T-helper 17 cell (primary cell): ENCODE measurements at regions not wholly inside any gene's neighbourhood (a gene's known extent, or its start where the extent isn't known, plus 50 kb on each side); places are given as distances from the start of the nearest gene placed in this dataset.
"Not testable (repeated sequence)": the region's sequence is repeated elsewhere in the genome, so short reads cannot be mapped to it uniquely, and the experiment has no call there.

Experiments
- ATAC-seq: fragments of 150-1000 bp; cut with Tn5 transposase; 2 replicates; pipeline ENCODE4 v1.10.0; 2021; ENCODE audit warnings: mild to moderate bottlenecking, moderate library complexity
- DNase-seq, 3 donors: peaks; one replicate each; pipeline versions ENCODE4 v3.0.0 to v3.0.0-alpha.2; 2020 to 2021
- H3K9me3 ChIP-seq: one replicate; pipeline ENCODE4 v1.7.0; 2013; ENCODE audit warnings: low read length, mild to moderate bottlenecking; ENCODE audit not compliant: control insufficient read depth, poor library complexity, severe bottlenecking
- H3K27ac Mint-ChIP-seq: one replicate; pipeline ENCODE4 v1.8.0; 2022; ENCODE audit warnings: mild to moderate bottlenecking, moderate library complexity, mixed read lengths
- H3K27me3 Mint-ChIP-seq: one replicate; pipeline ENCODE4 v1.8.0; 2022; ENCODE audit warnings: mixed read lengths
- H3K36me3 Mint-ChIP-seq: one replicate; pipeline ENCODE4 v1.8.0; 2022; ENCODE audit warnings: low read depth, mixed read lengths
- H3K4me1 Mint-ChIP-seq: one replicate; pipeline ENCODE4 v1.8.0; 2022; ENCODE audit warnings: mild to moderate bottlenecking, mixed read lengths
- H3K4me3 Mint-ChIP-seq: one replicate; pipeline ENCODE4 v1.8.0; 2022; ENCODE audit warnings: mild to moderate bottlenecking, moderate library complexity, mixed read lengths

DNA sequence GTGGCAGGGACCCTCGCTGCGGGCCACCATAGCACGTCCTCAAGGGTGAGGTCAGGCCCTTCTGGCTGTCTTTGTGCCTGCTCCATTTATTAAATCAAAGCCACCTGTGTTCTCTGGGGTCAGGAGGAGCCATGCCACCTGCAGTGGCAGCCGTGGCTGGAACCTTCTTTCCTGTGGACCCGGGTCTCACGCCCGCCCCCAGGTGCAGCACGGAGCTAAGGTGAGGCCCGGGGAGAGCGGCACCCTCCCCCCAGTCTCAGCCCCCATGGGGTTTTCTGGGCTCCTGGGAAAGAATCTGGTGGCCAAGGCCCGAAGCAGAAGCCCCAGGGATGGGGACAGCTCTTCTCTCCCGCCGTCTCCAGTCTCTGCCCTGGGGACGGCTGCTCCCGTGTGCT lies 195.4 kb downstream of the LAT start:
- not testable (repeated sequence) for H3K4me1 Mint-ChIP-seq, H3K27ac Mint-ChIP-seq, H3K27me3 Mint-ChIP-seq, H3K9me3 ChIP-seq, DNase-seq, H3K36me3 Mint-ChIP-seq, ATAC-seq, H3K4me3 Mint-ChIP-seq

DNA sequence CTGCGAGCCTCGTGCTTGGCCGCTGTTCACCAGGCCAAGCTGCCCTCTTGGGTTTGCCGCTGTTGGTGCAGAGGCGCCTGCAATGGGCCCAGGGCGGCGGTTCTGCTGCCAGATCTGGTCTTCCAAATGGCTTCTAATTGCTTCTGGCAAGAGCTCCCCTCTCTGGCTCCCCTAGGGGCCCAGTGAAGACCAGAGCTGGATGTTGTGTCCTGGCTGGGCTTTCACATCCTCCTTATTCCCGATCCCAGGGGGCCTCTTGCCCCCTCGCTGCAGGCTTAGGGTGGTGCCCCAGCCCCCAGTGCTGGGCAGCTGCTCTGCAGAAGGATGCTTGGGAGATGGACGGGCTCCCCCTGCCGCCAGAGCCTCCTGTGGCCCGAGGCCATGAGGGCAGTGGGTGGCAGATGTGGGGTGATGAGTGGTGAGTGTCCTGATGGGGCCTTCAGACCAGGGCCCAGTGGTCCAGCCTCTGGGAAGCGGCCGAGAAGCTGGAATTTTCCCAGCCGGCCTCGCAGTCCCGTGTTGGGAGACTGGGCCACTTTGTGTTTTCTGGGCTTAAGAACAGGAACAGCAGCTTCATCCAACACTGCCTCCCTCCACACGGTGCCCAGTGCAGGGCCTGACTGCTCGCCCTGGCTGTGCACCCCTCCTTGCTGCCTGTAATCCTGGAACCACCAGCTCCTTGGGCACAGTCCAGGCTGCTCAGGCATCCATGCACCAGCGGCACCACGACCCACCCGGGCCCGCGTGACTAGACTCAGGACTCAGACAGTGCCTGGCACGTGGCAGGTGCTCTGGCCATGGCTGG lies 194.8 kb downstream of the LAT start:
- H3K36me3 Mint-ChIP-seq, H3K27me3 Mint-ChIP-seq, H3K27ac Mint-ChIP-seq, H3K9me3 ChIP-seq, DNase-seq, H3K4me1 Mint-ChIP-seq, ATAC-seq, H3K4me3 Mint-ChIP-seq: not testable (repeated sequence)

DNA sequence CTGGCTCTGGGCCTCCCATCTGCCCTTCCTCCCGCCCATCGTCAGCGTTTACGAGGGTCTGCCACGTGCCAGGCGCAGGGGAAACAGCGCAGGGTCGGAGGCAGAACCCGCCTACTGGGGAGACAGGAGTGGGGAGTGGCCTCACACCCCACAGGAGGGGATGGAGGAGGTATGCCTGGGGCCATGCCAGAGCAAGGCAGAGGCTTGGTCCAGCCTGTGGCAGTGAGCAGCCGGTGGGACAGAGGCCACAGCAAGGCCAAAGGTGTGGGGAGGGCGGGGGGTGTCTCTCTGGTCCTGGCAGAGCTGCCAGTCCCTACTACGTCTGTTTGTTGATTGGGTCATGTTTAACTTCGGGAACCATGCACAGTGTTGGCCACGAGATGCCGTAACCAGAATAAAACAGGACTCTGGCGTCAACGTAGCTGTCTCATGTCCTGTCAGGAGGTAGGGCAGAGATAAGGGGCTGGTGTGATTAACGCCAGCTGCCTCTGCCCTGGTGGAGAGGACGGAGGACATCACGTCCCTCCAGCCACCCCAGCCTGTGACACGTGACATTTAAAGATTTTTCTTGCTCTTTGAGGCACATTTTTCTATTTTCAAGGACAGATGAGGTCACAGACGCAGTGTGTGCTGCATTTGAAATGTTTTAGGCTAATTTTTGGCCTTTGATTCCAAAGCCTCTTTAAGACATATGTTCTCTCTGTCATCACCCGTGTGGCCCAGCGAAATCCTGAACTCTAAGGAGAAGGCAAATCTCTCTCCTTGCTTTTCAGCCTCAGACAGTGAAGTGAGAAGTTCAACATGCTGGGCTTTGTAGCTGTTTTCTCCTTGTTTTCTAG lies 193.3 kb downstream of the LAT start:
- H3K4me1 Mint-ChIP-seq, H3K36me3 Mint-ChIP-seq, H3K9me3 ChIP-seq, DNase-seq, ATAC-seq, H3K27me3 Mint-ChIP-seq, H3K4me3 Mint-ChIP-seq, H3K27ac Mint-ChIP-seq: not testable (repeated sequence)

DNA sequence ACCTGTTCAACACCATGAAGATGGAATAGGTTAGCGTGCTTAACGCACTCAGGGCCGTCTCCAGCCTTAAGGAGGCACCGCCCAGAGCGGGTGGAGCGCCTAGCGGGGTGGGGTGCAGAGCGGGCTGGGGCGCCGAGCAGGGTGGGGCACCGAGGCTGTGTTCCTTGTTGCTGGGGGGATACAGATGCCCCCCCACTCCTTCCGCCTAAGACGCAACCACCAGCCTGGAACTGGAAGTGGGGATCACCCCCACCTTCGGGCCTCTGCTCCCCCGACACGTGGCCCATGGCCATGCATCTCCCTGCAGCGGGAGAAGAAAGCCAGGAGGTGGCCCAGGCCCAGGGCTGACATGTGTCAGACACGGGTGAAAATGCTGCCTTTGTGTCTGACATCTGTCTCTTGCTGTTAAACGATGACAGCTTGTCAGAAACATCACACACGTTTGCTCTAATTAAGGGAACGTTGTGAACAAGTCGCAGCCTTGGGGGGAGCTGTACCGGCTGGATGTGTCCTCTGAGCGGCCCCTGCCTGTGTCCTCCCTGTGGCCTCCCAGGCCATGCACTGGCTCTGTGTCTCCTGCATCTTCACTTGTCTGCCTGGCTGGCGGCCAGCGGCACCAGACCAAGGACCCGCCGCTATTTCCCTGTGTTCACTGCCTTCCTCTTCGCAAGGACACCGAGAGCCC lies 192.5 kb downstream of the LAT start:
- DNase-seq, H3K4me3 Mint-ChIP-seq: not testable (repeated sequence)

DNA sequence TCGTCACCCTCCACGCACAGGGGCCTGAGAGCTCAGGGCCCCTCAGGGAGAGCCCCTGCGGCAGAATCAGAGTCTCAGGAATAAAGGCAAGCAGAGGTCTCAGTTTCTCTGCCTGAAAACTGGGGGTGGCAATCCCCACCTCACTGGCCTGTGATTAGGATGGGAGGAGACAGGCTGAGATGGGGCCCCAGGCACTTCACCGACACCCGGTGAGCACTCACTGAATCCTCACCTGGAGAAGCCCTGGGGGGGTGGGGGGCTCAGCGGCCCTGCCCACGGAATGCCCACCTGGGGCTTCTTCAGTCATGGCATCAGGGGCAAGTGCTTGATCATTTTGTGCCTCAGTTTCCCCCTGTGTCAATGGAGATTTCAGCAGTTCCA lies 192.0 kb downstream of the LAT start:
- H3K36me3 Mint-ChIP-seq, H3K27ac Mint-ChIP-seq, H3K9me3 ChIP-seq, DNase-seq, H3K4me3 Mint-ChIP-seq, H3K27me3 Mint-ChIP-seq, ATAC-seq, H3K4me1 Mint-ChIP-seq: not testable (repeated sequence)

More for the DNA sequence above, 192.5 kb downstream of the LAT start:
- H3K27ac Mint-ChIP-seq, H3K9me3 ChIP-seq, H3K4me1 Mint-ChIP-seq, H3K27me3 Mint-ChIP-seq, ATAC-seq, H3K36me3 Mint-ChIP-seq: not testable (repeated sequence)

DNA sequence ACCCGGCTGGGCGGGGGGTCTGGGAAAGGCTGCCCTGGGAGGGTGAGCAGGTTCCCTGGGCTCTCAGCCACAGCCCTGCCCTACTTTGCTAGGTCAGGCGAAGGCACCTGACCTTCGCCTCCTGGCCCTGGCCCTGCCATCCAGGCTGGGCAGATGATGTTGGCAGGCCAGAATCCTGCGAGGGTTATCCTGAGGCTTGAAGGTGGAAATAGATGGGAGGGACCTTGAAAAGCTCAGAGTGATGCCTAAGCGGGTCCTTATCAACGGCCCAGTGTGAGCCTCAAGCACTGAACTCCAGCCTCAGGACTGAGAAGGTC lies 191.3 kb downstream of the LAT start:
- not testable (repeated sequence) for H3K4me3 Mint-ChIP-seq, H3K9me3 ChIP-seq, DNase-seq, H3K27ac Mint-ChIP-seq, H3K36me3 Mint-ChIP-seq, H3K27me3 Mint-ChIP-seq, ATAC-seq, H3K4me1 Mint-ChIP-seq

DNA sequence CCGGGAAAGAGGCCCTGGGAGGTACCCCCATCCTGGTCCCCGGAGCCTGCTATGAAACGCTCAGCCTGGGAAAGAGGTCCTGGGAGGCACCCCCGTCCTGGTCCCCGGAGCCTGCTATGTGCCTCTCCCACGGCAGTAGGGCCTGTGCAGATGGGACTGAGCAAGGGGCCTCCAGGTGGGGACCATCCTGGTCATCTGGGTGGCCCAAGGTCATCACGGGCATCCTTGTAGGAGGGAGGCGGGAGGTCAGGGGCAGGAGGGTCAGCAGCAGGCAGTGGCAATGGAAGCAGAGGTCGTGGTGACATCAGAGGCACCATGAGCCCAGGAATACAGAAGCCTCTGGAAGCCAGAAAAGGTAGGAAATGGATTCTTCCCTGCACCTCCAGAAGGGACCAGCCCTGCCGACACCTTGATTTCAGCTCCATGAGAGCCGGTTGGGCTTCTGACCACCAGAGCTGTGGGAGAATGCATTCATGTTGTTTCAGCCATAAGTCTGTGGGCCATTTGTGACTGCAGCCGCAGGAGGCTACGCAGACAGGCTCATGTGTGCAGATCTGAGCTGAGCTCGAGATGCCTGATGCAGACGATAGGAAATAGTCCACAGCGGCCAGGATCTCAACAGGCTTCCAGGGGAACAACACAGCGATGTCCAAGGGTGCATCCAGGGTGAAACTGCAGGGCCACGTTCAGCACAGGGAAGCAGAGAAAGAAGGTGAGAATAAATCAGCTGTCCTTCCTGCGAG lies 190.7 kb downstream of the LAT start:
- not testable (repeated sequence) for H3K9me3 ChIP-seq, H3K27me3 Mint-ChIP-seq, H3K27ac Mint-ChIP-seq, DNase-seq, ATAC-seq, H3K4me3 Mint-ChIP-seq, H3K4me1 Mint-ChIP-seq, H3K36me3 Mint-ChIP-seq

DNA sequence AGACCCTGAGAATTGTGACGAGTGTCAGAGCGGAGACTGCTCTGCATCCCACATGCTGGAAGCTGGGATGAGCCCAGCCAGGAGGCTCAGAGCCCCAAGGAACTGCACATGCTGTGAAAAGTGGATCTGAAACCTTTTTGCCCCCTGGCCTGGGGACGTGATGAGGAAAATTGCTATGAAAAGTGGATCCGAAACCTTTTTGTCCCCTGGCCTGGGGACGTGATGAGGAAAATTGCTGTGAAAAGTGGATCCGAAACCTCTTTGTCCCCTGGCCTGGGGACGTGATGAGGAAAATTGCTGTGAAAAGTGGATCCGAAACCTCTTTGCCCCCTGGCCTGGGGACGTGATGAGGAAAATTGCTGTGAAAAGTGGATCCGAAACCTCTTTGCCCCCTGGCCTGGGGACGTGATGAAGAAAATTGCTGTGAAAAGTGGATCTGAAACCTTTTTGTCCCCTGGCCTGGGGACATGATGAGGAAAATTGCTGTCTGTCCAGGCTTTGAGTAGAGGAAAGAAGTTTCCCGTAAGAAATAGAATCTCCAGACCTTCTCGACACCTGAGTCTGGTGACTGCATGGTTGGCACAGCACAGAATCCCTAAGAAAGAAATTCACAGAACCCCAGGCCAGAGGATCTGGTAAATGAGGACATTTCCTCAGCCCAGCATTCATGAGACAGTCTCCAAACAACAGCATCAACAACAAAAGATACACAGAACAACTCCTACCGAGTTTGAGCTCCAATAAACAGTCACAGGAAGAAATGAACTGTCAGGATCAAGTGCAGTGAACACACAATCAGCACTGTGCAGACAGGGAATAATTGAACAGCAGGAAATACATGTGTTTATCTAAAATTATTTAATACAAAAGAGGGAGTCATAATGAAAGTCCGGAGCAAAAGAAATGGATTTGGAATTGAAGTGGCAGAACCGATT lies 188.8 kb downstream of the LAT start:
- H3K27me3 Mint-ChIP-seq, DNase-seq, H3K4me1 Mint-ChIP-seq, H3K4me3 Mint-ChIP-seq, ATAC-seq, H3K9me3 ChIP-seq, H3K36me3 Mint-ChIP-seq: not testable (repeated sequence)
- H3K27ac Mint-ChIP-seq = peak overlapping the region; percentile 9

DNA sequence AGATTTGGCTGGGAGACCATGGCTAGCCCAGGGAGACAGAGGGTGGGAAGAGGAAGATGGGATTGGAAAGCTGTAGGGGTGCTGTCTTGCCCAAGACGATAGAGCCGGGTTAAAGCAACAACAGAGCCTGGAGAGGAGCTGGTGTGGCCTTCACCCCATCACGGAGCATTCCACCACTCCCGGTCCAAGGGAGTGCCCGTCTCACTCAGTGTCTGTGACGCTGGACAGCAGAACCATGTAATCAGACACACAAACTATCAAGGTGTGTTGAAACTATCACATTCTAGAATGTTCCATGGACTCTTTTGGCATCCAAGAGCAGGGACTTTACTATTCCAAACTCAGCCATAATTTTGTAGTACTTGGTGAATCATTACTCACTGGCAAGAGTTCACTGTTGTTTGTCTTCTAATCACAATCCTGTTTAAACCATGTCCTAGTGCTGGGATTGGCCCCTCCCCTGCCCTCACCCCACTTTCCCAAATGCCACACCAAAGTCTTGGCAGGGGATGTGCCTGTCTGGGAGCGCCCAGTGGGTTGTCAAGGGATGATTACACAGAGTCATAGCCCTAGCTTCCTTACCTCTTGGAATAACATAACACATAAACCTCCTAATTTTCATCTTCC lies 187.4 kb downstream of the LAT start:
- not testable (repeated sequence) for H3K27me3 Mint-ChIP-seq, H3K27ac Mint-ChIP-seq, ATAC-seq, H3K4me3 Mint-ChIP-seq, H3K4me1 Mint-ChIP-seq, DNase-seq, H3K36me3 Mint-ChIP-seq, H3K9me3 ChIP-seq

DNA sequence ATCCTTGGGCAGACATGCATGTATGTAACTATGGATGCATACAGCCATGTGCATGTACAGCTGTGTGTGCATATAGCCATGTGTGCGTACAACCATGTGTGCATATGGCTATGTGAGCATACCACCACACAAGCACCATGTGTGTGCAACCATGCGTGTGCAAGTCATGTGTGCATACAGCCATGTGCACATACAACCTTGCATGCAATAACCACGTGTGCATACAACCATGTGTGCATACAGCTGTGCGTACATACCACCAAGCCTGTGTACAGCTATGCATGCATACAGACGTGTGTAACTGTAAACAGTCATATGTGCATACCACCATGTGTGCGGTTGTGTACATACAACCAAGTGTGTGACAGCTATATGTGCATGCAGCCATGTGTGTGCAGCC lies 186.4 kb downstream of the LAT start:
- not testable (repeated sequence) for H3K27ac Mint-ChIP-seq, DNase-seq, H3K9me3 ChIP-seq, H3K36me3 Mint-ChIP-seq, H3K4me1 Mint-ChIP-seq, H3K4me3 Mint-ChIP-seq, ATAC-seq, H3K27me3 Mint-ChIP-seq

DNA sequence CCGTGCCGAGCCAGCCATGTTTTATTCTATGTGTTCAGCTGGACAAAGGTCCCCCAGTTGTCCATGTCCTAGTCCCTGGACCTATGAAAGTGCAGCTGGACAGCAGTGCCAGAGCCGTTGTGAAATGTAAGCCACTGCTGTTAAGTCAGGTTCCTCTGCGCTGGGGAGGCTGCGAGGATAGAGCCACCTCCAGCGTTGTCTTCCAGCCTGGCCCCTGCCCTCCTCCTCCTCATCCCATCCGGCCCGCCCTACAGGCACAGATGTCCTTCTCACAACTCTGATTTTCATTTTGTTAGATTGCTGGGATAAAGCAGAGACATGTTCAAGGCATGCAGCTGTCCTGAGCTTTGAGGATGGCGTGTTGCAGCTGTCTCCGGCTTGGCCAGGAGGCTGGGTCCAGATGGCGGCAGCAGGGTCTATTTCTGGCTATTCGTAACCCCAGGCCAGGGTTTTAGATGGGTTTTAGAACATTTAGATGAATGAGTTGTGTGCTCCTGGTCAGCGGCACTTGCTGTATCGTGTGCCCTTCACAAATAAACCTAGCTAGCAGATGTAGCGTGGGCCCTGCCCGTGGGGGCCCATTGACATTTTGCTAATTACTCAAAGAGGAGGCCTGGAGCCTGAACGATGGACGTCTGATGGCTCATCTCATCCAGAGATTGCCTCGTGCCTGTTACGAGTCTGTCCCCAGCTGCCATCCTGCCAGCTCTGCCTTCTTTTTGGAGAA lies 185.7 kb downstream of the LAT start:
- not testable (repeated sequence) for H3K9me3 ChIP-seq, H3K36me3 Mint-ChIP-seq, ATAC-seq, DNase-seq, H3K27me3 Mint-ChIP-seq, H3K4me3 Mint-ChIP-seq, H3K4me1 Mint-ChIP-seq
- peak overlapping the region; percentile 14 for H3K27ac Mint-ChIP-seq
